ENCODE measurements at regions not wholly inside any gene's neighbourhood (a gene's known extent, or its start where the extent isn't known, plus 50 kb on each side); places are given as distances from the start of the nearest gene placed in this dataset.

DNA sequence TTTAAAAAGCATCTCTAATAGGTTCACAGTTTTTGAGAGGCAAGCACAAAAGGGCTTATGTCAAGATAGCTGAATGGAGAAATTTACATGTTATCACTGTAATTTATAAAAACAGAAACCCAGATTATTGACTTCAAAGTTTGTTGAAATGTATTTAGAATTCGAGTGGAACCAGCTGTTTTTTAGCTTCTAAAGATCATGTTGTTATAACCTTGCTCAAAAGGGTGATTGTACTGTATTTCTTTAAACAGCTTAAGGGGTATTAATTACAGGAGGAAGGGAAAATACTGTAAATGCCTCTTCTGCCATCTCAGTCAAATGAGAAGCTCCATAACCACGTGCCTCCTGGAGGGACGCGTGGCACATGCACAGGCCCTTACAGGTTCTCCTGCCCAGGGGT lies 156.2 kb upstream of the MGMT start:
- DNase-seq (ENCODE audit: low spot score) (no peak), FAIRE-seq (no peak), ATAC-seq (no peak)
- peaks cover 0 to 8% of the 10 kb centered on the region in 2 experiments; a peak in 1 of 5 replicates for H3K27me3 ChIP-seq (ENCODE audit: control insufficient read depth in 1 of 2, insufficient read depth in 2 of 2, low read length in 2 of 2)
- ChIA-PET CTCF (ENCODE audit: low intra/inter-chr PET ratio, low total read pairs) (no interaction called here), POLR2A (no interaction called here)
- H2AFZ ChIP-seq (ENCODE audit: low read length): no peak overlapping the region
- H3K4me2 ChIP-seq (ENCODE audit: low read depth, low read length): no peak overlapping the region
- TF ChIP-seq, protein P1, sequence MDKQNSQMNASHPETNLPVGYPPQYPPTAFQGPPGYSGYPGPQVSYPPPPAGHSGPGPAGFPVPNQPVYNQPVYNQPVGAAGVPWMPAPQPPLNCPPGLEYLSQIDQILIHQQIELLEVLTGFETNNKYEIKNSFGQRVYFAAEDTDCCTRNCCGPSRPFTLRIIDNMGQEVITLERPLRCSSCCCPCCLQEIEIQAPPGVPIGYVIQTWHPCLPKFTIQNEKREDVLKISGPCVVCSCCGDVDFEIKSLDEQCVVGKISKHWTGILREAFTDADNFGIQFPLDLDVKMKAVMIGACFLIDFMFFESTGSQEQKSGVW (CRISPR knock-in tag; IDR thresholded peaks at IDR 0.05; ENCODE audit: borderline replicate concordance): no peak
- TF ChIP-seq ZBTB8A (CRISPR knock-in tag; IDR thresholded peaks at IDR 0.05; ENCODE audit: borderline replicate concordance, low read depth): no peak
- no peaks in the 10 kb centered on the region for H3K36me3 ChIP-seq (replicated peaks in 1 of 2; ENCODE audit: control insufficient read depth in 1 of 2, insufficient read depth in 2 of 2, low read length in 2 of 2)
- no peak overlapping the region for H3K27ac ChIP-seq (ENCODE audit: extremely low read length, insufficient read depth, low read length)
- peaks cover 5% of the 10 kb centered on the region; the same call in 1 of the 2 replicates for H3K9me3 ChIP-seq (ENCODE audit: low read length)
- no peak overlapping the region for H3K9ac ChIP-seq (ENCODE audit: insufficient read depth, low read depth, low read length)
- H3K4me3 ChIP-seq (replicated peaks in 1 of 3; ENCODE audit: insufficient read depth in 1 of 3, low read depth in 2 of 3, low read length in 3 of 3): no peak overlapping the region
- H3K79me2 ChIP-seq (ENCODE audit: insufficient read depth, low read length): no peaks in the 10 kb centered on the region
- BruUV-seq (replicated peaks): no TSS peak
- intact Hi-C loops (cut with micrococcal nuclease; ENCODE audit: unreplicated experiment) (no loop called here), in situ Hi-C loops (cut with HindIII; ENCODE audit: extremely low pct_ligation_motif_present, low pct_unique_long_range_greater_than_20kb) (no loop called here)
- 24% methylated on average over 4 of the region's 4 CpGs for WGBS (ENCODE audit: low lambda C conversion rate)
- no peaks in the 10 kb centered on the region for H3K4me1 ChIP-seq (ENCODE audit: insufficient read depth, low read length)
- no peaks in the 10 kb centered on the region for H4K20me1 ChIP-seq (ENCODE audit: insufficient read depth, low read length)

DNA sequence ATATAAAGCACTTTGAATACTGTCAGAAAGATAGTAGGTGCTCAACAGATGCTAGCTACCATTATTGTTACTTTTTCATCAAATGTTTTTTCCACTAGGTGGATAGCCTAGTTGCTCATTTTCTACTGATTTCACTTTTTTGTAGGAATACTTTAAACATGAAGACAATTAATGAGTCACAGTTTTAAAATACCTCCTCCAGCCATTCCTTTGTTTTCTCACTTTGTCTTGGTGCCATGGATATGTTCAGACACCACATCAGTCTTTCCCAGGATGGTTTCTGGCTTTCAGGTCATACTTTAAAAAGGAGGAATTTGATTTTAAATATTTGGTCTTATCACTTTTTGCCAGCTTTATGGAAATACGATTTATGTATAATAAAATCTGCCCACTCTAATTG lies 147.1 kb upstream of the MGMT start:
- in situ Hi-C loops (cut with HindIII; ENCODE audit: extremely low pct_ligation_motif_present, low pct_unique_long_range_greater_than_20kb) (no loop called here), intact Hi-C loops (cut with micrococcal nuclease; ENCODE audit: unreplicated experiment) (no loop called here)
- H2AFZ ChIP-seq (ENCODE audit: low read length): no peak overlapping the region
- H3K79me2 ChIP-seq (ENCODE audit: insufficient read depth, low read length): no peaks in the 10 kb centered on the region
- H3K4me1 ChIP-seq (ENCODE audit: insufficient read depth, low read length): no peaks in the 10 kb centered on the region
- WGBS (ENCODE audit: low lambda C conversion rate): 0% methylated on average over 1 of the region's 1 CpG
- H3K27ac ChIP-seq (ENCODE audit: extremely low read length, insufficient read depth, low read length): no peak overlapping the region
- 0 out of 5 replicates have a peak, but pooled peaks cover 0 to 1% of the 10 kb centered on the region in 2 experiments for H3K27me3 ChIP-seq (ENCODE audit: control insufficient read depth in 1 of 2, insufficient read depth in 2 of 2, low read length in 2 of 2)
- no peaks in the 10 kb centered on the region for H4K20me1 ChIP-seq (ENCODE audit: insufficient read depth, low read length)
- no peak overlapping the region for H3K4me2 ChIP-seq (ENCODE audit: low read depth, low read length)
- no TSS peak for BruUV-seq (replicated peaks)
- no peak overlapping the region for H3K9ac ChIP-seq (ENCODE audit: insufficient read depth, low read depth, low read length)
- ATAC-seq (no peak), FAIRE-seq (no peak), DNase-seq (ENCODE audit: low spot score) (no peak)
- H3K36me3 ChIP-seq (replicated peaks in 1 of 2; ENCODE audit: control insufficient read depth in 1 of 2, insufficient read depth in 2 of 2, low read length in 2 of 2): no peaks in the 10 kb centered on the region
- H3K4me3 ChIP-seq (replicated peaks in 1 of 3; ENCODE audit: insufficient read depth in 1 of 3, low read depth in 2 of 3, low read length in 3 of 3): no peak overlapping the region
- ChIA-PET CTCF (ENCODE audit: low intra/inter-chr PET ratio, low total read pairs) (no interaction called here), POLR2A (no interaction called here)
- peaks cover 29% of the 10 kb centered on the region; the same call in 1 of the 2 replicates for H3K9me3 ChIP-seq (ENCODE audit: low read length)
- no peak for TF ChIP-seq PAWR (CRISPR knock-in tag; IDR thresholded peaks at IDR 0.05; ENCODE audit: borderline replicate concordance)
- TF ChIP-seq, protein P2, sequence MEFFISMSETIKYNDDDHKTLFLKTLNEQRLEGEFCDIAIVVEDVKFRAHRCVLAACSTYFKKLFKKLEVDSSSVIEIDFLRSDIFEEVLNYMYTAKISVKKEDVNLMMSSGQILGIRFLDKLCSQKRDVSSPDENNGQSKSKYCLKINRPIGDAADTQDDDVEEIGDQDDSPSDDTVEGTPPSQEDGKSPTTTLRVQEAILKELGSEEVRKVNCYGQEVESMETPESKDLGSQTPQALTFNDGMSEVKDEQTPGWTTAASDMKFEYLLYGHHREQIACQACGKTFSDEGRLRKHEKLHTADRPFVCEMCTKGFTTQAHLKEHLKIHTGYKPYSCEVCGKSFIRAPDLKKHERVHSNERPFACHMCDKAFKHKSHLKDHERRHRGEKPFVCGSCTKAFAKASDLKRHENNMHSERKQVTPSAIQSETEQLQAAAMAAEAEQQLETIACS (CRISPR knock-in tag; IDR thresholded peaks at IDR 0.05): no peak
- TF ChIP-seq SP1 (IDR thresholded peaks at IDR 0.05): no peak
- no peak for TF ChIP-seq SP1 (CRISPR knock-in tag; IDR thresholded peaks at IDR 0.05)
- TF ChIP-seq MED13 (CRISPR knock-in tag; IDR thresholded peaks at IDR 0.05): no peak
- TF ChIP-seq ZNF354B (CRISPR knock-in tag; IDR thresholded peaks at IDR 0.05): no peak
- TF ChIP-seq, protein P3, sequence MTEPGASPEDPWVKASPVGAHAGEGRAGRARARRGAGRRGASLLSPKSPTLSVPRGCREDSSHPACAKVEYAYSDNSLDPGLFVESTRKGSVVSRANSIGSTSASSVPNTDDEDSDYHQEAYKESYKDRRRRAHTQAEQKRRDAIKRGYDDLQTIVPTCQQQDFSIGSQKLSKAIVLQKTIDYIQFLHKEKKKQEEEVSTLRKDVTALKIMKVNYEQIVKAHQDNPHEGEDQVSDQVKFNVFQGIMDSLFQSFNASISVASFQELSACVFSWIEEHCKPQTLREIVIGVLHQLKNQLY (CRISPR knock-in tag; IDR thresholded peaks at IDR 0.05): no peak
- TF ChIP-seq XRCC5 (optimal IDR thresholded peaks at IDR 0.05; ENCODE audit: low read length): no peak
- no peak for TF ChIP-seq PHF5A (CRISPR knock-in tag; IDR thresholded peaks at IDR 0.05; ENCODE audit: low read depth, unreplicated experiment)
- TF ChIP-seq PAX8 (CRISPR knock-in tag; IDR thresholded peaks at IDR 0.05; ENCODE audit: borderline replicate concordance): no peak
- TF ChIP-seq ELF3 (CRISPR knock-in tag; IDR thresholded peaks at IDR 0.05): no peak
- TF ChIP-seq, protein P4, sequence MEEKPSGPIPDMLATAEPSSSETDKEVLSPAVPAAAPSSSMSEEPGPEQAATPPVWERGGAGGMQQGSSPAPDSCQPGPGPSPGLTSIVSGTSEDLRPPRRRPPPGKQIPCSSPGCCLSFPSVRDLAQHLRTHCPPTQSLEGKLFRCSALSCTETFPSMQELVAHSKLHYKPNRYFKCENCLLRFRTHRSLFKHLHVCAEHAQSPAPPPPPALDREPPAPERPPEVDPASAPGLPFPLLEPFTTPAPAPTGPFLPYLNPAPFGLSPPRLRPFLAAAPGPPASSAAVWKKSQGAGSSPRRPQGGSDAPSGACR (CRISPR knock-in tag; IDR thresholded peaks at IDR 0.05): no peak
- TF ChIP-seq MIER3 (CRISPR knock-in tag; IDR thresholded peaks at IDR 0.05; ENCODE audit: borderline replicate concordance): no peak
- no peak for TF ChIP-seq KMT2A (CRISPR knock-in tag; IDR thresholded peaks at IDR 0.05)

Data from HepG2 (cell line).